HT-29 (cell line): ENCODE measurements at regions not wholly inside any gene's neighbourhood (a gene's known extent, or its start where the extent isn't known, plus 50 kb on each side); places are given as distances from the start of the nearest gene placed in this dataset.

Experiments used
- DNase-seq: peaks from one replicate; pipeline ENCODE4 v3.0.0-alpha.2; 2015; ENCODE audit warnings: low spot score

GRCh38 chr2:104405623-104406022 lies 448.3 kb upstream of the POU3F3 start:
- no peak for DNase-seq

- peak; percentile 12 for DNase-seq
Measured at GRCh38 chr2:104406261-104406726, 447.6 kb upstream of the POU3F3 start.

DNA sequence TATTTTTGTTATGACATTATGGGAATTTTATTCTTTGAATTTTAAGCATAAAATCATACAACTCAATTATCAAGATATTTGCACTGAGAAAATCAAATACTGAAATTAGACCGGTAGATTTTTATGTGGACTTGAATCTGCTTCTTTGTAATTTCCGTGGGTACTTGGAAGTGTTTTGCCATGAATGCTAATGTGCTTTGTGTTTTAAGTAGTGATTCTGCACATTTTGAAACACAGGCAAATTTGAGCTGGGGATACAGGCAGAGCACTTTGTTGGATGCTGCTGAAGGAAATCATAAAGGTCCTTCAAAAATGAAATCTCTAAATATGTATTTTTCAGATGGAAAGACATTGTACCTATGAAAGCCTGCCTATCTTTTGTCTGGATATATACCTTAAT lies 446.3 kb upstream of the POU3F3 start:
- DNase-seq: no peak

- no peak for DNase-seq
Measured at GRCh38 chr2:104408266-104408665, 445.6 kb upstream of the POU3F3 start.

DNA sequence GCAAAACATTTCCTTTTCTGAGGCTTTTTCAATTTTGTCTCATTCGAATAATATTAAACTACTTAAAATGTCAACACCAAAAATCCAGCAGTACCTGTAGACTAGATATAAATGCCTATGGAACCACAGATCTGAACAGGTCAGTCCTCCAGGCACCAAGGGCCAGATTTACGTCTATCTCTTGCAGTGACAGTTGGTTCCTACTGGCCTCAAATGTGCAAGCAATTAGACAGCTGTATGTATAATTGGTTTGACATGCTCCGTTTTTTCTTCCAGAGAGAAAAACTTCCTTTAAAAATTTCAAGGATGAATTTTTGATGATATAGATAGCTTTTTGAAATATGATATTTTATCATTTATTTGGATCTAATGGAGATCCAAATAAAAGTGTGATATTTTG lies 443.8 kb upstream of the POU3F3 start:
- DNase-seq: no peak

- DNase-seq: peak; percentile 81
Measured at GRCh38 chr2:104412384-104412783, 441.5 kb upstream of the POU3F3 start.

DNA sequence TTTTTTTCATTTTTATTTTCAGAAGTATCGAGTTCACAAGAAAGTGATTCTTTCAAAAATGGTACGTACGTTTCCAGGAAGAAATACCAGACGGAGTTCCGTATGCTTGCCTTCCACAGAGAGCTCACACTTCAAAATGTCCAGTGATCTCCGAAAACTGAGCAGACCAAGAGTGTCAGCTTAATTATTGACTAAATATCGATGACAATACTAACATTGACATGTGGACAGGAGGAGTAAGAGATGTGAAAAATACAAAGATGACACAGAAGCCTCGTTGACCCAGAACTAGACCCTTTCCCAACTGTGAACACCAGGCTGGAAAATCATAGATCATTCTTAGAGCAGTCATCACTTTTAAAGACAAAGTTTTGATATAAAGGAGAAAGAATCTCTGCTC lies 440.0 kb upstream of the POU3F3 start:
- DNase-seq: no peak

DNA sequence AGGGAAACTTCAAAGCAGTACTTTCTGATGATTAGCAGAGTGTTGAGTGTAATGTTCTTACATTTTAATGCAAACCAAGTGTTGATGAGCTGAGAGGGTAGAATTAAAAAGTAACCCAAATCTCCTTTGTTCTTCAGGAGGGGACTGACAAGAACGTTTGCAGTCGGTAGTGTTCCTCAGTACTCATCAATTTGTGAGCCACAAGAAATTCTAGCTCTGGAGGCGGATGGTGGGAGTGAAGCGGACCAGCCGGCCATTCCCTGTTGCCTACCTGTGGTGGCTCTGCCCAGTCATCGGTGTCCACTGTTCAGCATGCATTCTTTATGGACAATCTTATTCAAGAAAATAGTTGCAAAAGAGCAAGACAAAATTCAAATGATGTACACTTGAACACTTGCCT lies 438.6 kb upstream of the POU3F3 start:
- DNase-seq: no peak

GRCh38 chr2:104416339-104417000 lies 437.4 kb upstream of the POU3F3 start:
- no peak for DNase-seq

- no peak for DNase-seq
Measured at GRCh38 chr2:104420420-104420819, 433.5 kb upstream of the POU3F3 start.

GRCh38 chr2:104420953-104421352 lies 433.0 kb upstream of the POU3F3 start:
- no peak for DNase-seq

- no peak for DNase-seq
Measured at GRCh38 chr2:104425850-104426595, 427.9 kb upstream of the POU3F3 start.

- DNase-seq: no peak
Measured at GRCh38 chr2:104428155-104428554, 425.8 kb upstream of the POU3F3 start.

DNA sequence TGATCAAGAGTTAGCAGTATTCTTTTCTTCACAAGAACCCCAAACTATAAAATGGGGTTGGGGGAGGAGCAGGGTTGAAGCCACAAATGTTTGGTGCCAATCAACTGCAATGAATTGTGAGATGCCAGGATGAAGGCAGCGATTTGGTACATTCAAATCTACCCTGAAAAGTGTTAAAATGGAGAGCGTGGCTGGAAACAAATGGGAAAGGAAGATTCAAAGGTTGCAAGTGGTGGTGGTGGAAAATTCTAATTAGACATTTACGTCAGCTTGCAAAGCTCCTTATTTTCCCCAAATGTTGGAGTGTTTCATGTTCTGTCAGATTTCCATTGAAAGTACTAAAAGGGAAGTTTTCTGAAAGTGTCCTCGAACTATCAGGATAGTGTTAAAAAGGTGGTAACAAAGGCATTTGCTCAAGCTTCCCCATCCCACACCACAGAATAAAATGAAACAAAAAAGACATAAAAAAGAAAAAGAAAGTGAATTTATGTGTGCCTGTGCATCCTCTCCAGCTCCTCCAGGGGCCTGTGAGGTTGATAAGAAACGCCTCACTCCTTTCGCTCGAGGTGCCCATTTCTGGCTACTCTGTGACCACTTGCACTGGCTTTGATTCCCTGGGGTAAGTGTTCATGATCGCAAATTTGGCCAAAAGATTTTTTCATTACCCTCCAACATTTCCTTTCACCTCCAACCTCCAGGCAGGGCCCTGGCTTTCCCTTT lies 424.1 kb upstream of the POU3F3 start:
- no peak for DNase-seq

GRCh38 chr2:104430359-104430740 lies 423.6 kb upstream of the POU3F3 start:
- DNase-seq: no peak

DNA sequence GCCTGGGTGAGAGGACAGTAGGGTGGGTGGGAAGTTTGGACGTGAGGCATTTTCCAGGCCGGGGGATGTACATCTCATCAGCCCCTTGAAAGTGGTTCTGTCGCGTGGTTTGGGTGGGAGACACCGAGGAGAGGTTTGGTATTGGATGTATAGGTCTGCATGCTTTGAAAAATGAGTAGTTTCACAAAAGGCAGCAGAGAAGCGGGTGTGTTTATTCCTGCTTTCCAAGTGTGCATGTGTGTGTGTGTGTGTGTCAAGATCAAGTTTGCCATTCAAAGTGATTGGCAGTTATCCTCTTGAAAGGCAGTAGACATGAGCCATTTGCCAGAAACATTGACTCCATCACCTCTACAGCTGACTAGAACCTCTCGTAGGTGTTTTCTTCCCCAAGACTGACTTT lies 423.1 kb upstream of the POU3F3 start:
- no peak for DNase-seq

GRCh38 chr2:104431701-104432121 lies 422.2 kb upstream of the POU3F3 start:
- peak; percentile 32 for DNase-seq

- DNase-seq: no peak
Measured at GRCh38 chr2:104432401-104432800, 421.5 kb upstream of the POU3F3 start.

- DNase-seq: no peak
Measured at GRCh38 chr2:104432991-104433390, 420.9 kb upstream of the POU3F3 start.

- DNase-seq: no peak
Measured at GRCh38 chr2:104433657-104434056, 420.3 kb upstream of the POU3F3 start.

DNA sequence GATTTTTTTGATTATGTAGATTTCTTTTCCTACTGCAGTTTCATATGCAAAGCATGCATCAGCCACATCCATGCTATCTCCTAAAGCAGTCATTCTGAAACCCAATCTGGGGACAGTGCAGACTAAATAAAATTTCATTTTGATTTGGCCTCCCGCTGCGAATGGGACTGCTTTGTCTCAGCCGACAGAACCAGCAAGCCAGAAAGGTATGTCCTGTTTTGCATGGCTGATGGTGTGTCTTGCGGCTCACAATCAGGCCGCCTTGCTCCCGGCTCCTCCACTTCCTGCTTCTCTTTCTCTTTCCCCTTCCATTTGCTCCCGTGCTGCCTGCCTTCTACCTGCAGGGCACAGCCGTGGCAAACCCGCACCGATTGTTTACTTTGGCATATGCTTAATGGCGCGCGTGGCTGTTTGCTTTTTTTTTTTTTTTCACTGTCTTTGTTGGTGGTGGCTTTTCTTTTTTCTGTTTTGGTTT lies 419.6 kb upstream of the POU3F3 start:
- DNase-seq: peak; percentile 40

GRCh38 chr2:104434966-104435365 lies 418.9 kb upstream of the POU3F3 start:
- DNase-seq: no peak
